Activated naive CD8-positive, alpha-beta T cell (primary cell): ENCODE measurements at regions not wholly inside any gene's neighbourhood (a gene's known extent, or its start where the extent isn't known, plus 50 kb on each side); places are given as distances from the start of the nearest gene placed in this dataset.
"Not testable (repeated sequence)": the region's sequence is repeated elsewhere in the genome, so short reads cannot be mapped to it uniquely, and the experiment has no call there.

ENCODE experiments used
- H3K27ac Mint-ChIP-seq: one replicate; pipeline ENCODE4 v1.8.0; 2021; ENCODE audit warnings: mixed read lengths
- H3K27me3 Mint-ChIP-seq: one replicate; pipeline ENCODE4 v1.8.0; 2021; ENCODE audit warnings: mixed read lengths
- H3K36me3 Mint-ChIP-seq: one replicate; pipeline ENCODE4 v1.8.0; 2021; ENCODE audit warnings: mixed read lengths
- H3K4me1 Mint-ChIP-seq: one replicate; pipeline ENCODE4 v1.8.0; 2021; ENCODE audit warnings: low read depth, mixed read lengths
- H3K4me3 Mint-ChIP-seq: one replicate; pipeline ENCODE4 v1.8.0; 2021; ENCODE audit warnings: mild to moderate bottlenecking, mixed read lengths
- H3K9me3 Mint-ChIP-seq: one replicate; pipeline ENCODE4 v1.8.0; 2021; ENCODE audit warnings: low read depth, mixed read lengths

GRCh38 chr7:3149231-3149995, 105.7 kb upstream of the CARD11 start:
- Mint-ChIP-seq H3K4me1 (no peaks in the 10 kb centered on the region), H3K36me3 (no peaks in the 10 kb centered on the region), H3K4me3 (no peak overlapping the region), H3K27me3 (peaks cover 2% of the 10 kb centered on the region), H3K9me3 (no peaks in the 10 kb centered on the region), H3K27ac (no peak overlapping the region)

GRCh38 chr7:3150027-3150426, 106.4 kb upstream of the CARD11 start:
- H3K36me3 Mint-ChIP-seq = no peaks in the 10 kb centered on the region
- H3K4me3 Mint-ChIP-seq = no peak overlapping the region
- H3K27ac Mint-ChIP-seq = no peak overlapping the region
- peaks cover 4% of the 10 kb centered on the region for H3K4me1 Mint-ChIP-seq
- H3K9me3 Mint-ChIP-seq = no peaks in the 10 kb centered on the region
- peaks cover 2% of the 10 kb centered on the region for H3K27me3 Mint-ChIP-seq

- H3K4me3 Mint-ChIP-seq = no peak overlapping the region
- H3K4me1 Mint-ChIP-seq = peaks cover 4% of the 10 kb centered on the region
- H3K36me3 Mint-ChIP-seq = no peaks in the 10 kb centered on the region
These were observed 108.1 kb upstream of the CARD11 start for GRCh38 chr7:3151784-3152183.

GRCh38 chr7:3152714-3153113, 109.0 kb upstream of the CARD11 start:
- H3K36me3 Mint-ChIP-seq = no peaks in the 10 kb centered on the region
- no peaks in the 10 kb centered on the region for H3K9me3 Mint-ChIP-seq
- H3K27me3 Mint-ChIP-seq = peaks cover 2% of the 10 kb centered on the region
- no peak overlapping the region for H3K27ac Mint-ChIP-seq
- H3K4me3 Mint-ChIP-seq = no peak overlapping the region
- peaks cover 4% of the 10 kb centered on the region for H3K4me1 Mint-ChIP-seq

More at GRCh38 chr7:3151784-3152183, 108.1 kb upstream of the CARD11 start:
- Mint-ChIP-seq H3K27ac (no peak overlapping the region), H3K27me3 (peaks cover 2% of the 10 kb centered on the region), H3K9me3 (no peaks in the 10 kb centered on the region)

- Mint-ChIP-seq H3K4me3 (no peak overlapping the region), H3K4me1 (peaks cover 5% of the 10 kb centered on the region), H3K9me3 (no peaks in the 10 kb centered on the region), H3K27me3 (peaks cover 2% of the 10 kb centered on the region), H3K36me3 (no peaks in the 10 kb centered on the region), H3K27ac (no peak overlapping the region)
These were observed 109.5 kb upstream of the CARD11 start for GRCh38 chr7:3153118-3153517.

GRCh38 chr7:3154317-3154716, 110.7 kb upstream of the CARD11 start:
- H3K27ac Mint-ChIP-seq = no peak overlapping the region
- H3K9me3 Mint-ChIP-seq = no peaks in the 10 kb centered on the region
- H3K27me3 Mint-ChIP-seq = no peaks in the 10 kb centered on the region
- peaks cover 5% of the 10 kb centered on the region for H3K4me1 Mint-ChIP-seq
- no peaks in the 10 kb centered on the region for H3K36me3 Mint-ChIP-seq
- H3K4me3 Mint-ChIP-seq = no peak overlapping the region

- H3K9me3 Mint-ChIP-seq = no peaks in the 10 kb centered on the region
- H3K4me3 Mint-ChIP-seq = no peak overlapping the region
- H3K36me3 Mint-ChIP-seq = no peaks in the 10 kb centered on the region
- H3K27me3 Mint-ChIP-seq = no peaks in the 10 kb centered on the region
- H3K4me1 Mint-ChIP-seq = peaks cover 5% of the 10 kb centered on the region
- H3K27ac Mint-ChIP-seq = no peak overlapping the region
These were observed 111.3 kb upstream of the CARD11 start for GRCh38 chr7:3154881-3155494.

- H3K4me1 Mint-ChIP-seq = peaks cover 5% of the 10 kb centered on the region
- H3K36me3 Mint-ChIP-seq = no peaks in the 10 kb centered on the region
- no peak overlapping the region for H3K4me3 Mint-ChIP-seq
- H3K27ac Mint-ChIP-seq = no peak overlapping the region
- H3K27me3 Mint-ChIP-seq = no peaks in the 10 kb centered on the region
- no peaks in the 10 kb centered on the region for H3K9me3 Mint-ChIP-seq
These were observed 112.8 kb upstream of the CARD11 start for GRCh38 chr7:3156508-3156907.

- Mint-ChIP-seq H3K4me3 (no peak overlapping the region), H3K27ac (no peak overlapping the region), H3K4me1 (peaks cover 5% of the 10 kb centered on the region), H3K36me3 (no peaks in the 10 kb centered on the region), H3K27me3 (no peaks in the 10 kb centered on the region), H3K9me3 (no peaks in the 10 kb centered on the region)
These were observed 114.1 kb upstream of the CARD11 start for GRCh38 chr7:3157566-3158287.

- no peak overlapping the region for H3K27ac Mint-ChIP-seq
- H3K4me3 Mint-ChIP-seq = no peak overlapping the region
- H3K4me1 Mint-ChIP-seq = peaks cover 5% of the 10 kb centered on the region
- no peaks in the 10 kb centered on the region for H3K9me3 Mint-ChIP-seq
- no peaks in the 10 kb centered on the region for H3K27me3 Mint-ChIP-seq
- peaks cover 2% of the 10 kb centered on the region for H3K36me3 Mint-ChIP-seq
These were observed 114.7 kb upstream of the CARD11 start for GRCh38 chr7:3158341-3158760.

- Mint-ChIP-seq H3K27ac (no peak overlapping the region), H3K4me1 (peaks cover 5% of the 10 kb centered on the region), H3K4me3 (no peak overlapping the region), H3K9me3 (no peaks in the 10 kb centered on the region), H3K27me3 (no peaks in the 10 kb centered on the region), H3K36me3 (peaks cover 2% of the 10 kb centered on the region)
These were observed 115.4 kb upstream of the CARD11 start for GRCh38 chr7:3159039-3159438.

GRCh38 chr7:3159445-3159844, 115.8 kb upstream of the CARD11 start:
- H3K27me3 Mint-ChIP-seq = no peaks in the 10 kb centered on the region
- no peaks in the 10 kb centered on the region for H3K9me3 Mint-ChIP-seq
- H3K36me3 Mint-ChIP-seq = peaks cover 2% of the 10 kb centered on the region
- H3K4me1 Mint-ChIP-seq = peaks cover 5% of the 10 kb centered on the region
- no peak overlapping the region for H3K4me3 Mint-ChIP-seq
- no peak overlapping the region for H3K27ac Mint-ChIP-seq

GRCh38 chr7:3159926-3160325, 116.3 kb upstream of the CARD11 start:
- not testable (repeated sequence) for H3K9me3 Mint-ChIP-seq, H3K36me3 Mint-ChIP-seq, H3K4me1 Mint-ChIP-seq, H3K4me3 Mint-ChIP-seq, H3K27ac Mint-ChIP-seq, H3K27me3 Mint-ChIP-seq

GRCh38 chr7:3162289-3162688, 118.6 kb upstream of the CARD11 start:
- Mint-ChIP-seq H3K4me1 (peaks cover 2% of the 10 kb centered on the region), H3K36me3 (peaks cover 2% of the 10 kb centered on the region), H3K27ac (no peak overlapping the region), H3K27me3 (no peaks in the 10 kb centered on the region), H3K4me3 (no peak overlapping the region), H3K9me3 (no peaks in the 10 kb centered on the region)

- not testable (repeated sequence) for H3K4me3 Mint-ChIP-seq, H3K9me3 Mint-ChIP-seq, H3K27ac Mint-ChIP-seq, H3K4me1 Mint-ChIP-seq, H3K27me3 Mint-ChIP-seq, H3K36me3 Mint-ChIP-seq
These were observed 119.1 kb upstream of the CARD11 start for GRCh38 chr7:3162798-3163197.
